Kasumi-1 (cell line): ENCODE measurements at regions not wholly inside any gene's neighbourhood (a gene's known extent, or its start where the extent isn't known, plus 50 kb on each side); places are given as distances from the start of the nearest gene placed in this dataset.
"Not testable (repeated sequence)": the region's sequence is repeated elsewhere in the genome, so short reads cannot be mapped to it uniquely, and the experiment has no call there.

ENCODE experiments used
- DNase-seq, 2 experiments: peaks; one replicate each; lab custom pipeline; 2025; lab: John Stamatoyannopoulos, UW

GRCh38 chr3:96324087-96324486 lies 490.3 kb upstream of the EPHA6 start:
- no peak for DNase-seq

- no peak for DNase-seq
Observed at GRCh38 chr3:96330795-96331194, 483.6 kb upstream of the EPHA6 start.

- peak; percentile 27 to 31 for DNase-seq
Observed at GRCh38 chr3:96331341-96331740, 483.1 kb upstream of the EPHA6 start.

- no peak for DNase-seq
Observed at GRCh38 chr3:96334779-96335178, 479.6 kb upstream of the EPHA6 start.

GRCh38 chr3:96347289-96347688 lies 467.1 kb upstream of the EPHA6 start:
- DNase-seq = no peak

GRCh38 chr3:96351598-96351997 lies 462.8 kb upstream of the EPHA6 start:
- not testable (repeated sequence) for DNase-seq

GRCh38 chr3:96354106-96354505 lies 460.3 kb upstream of the EPHA6 start:
- DNase-seq = no peak

- no peak for DNase-seq
Observed at GRCh38 chr3:96354742-96355141, 459.7 kb upstream of the EPHA6 start.

- no peak for DNase-seq
Observed at GRCh38 chr3:96361241-96361640, 453.2 kb upstream of the EPHA6 start.

GRCh38 chr3:96370637-96371036 lies 443.8 kb upstream of the EPHA6 start:
- no peak for DNase-seq

- no peak for DNase-seq
Observed at GRCh38 chr3:96410006-96410730, 404.2 kb upstream of the EPHA6 start.

- DNase-seq = no peak
Observed at GRCh38 chr3:96416549-96417255, 397.7 kb upstream of the EPHA6 start.

- no peak for DNase-seq
Observed at GRCh38 chr3:96428097-96428496, 386.3 kb upstream of the EPHA6 start.

- DNase-seq = no peak
Observed at GRCh38 chr3:96430079-96430478, 384.3 kb upstream of the EPHA6 start.

GRCh38 chr3:96434651-96435050 lies 379.7 kb upstream of the EPHA6 start:
- no peak for DNase-seq

GRCh38 chr3:96449346-96449745 lies 365.0 kb upstream of the EPHA6 start:
- no peak for DNase-seq

GRCh38 chr3:96449803-96450202 lies 364.6 kb upstream of the EPHA6 start:
- DNase-seq = no peak

- DNase-seq = no peak
Observed at GRCh38 chr3:96450699-96451098, 363.7 kb upstream of the EPHA6 start.

GRCh38 chr3:96465521-96465920 lies 348.9 kb upstream of the EPHA6 start:
- no peak for DNase-seq

GRCh38 chr3:96466441-96466840 lies 348.0 kb upstream of the EPHA6 start:
- no peak for DNase-seq

GRCh38 chr3:96467639-96468038 lies 346.8 kb upstream of the EPHA6 start:
- DNase-seq = no peak

GRCh38 chr3:96478496-96478895 lies 335.9 kb upstream of the EPHA6 start:
- DNase-seq = peak; percentile 9 to 12

- no peak for DNase-seq
Observed at GRCh38 chr3:96480881-96481280, 333.5 kb upstream of the EPHA6 start.

- DNase-seq = not testable (repeated sequence)
Observed at GRCh38 chr3:96483191-96483590, 331.2 kb upstream of the EPHA6 start.
